HEK293T (cell line): ENCODE measurements at regions not wholly inside any gene's neighbourhood (a gene's known extent, or its start where the extent isn't known, plus 50 kb on each side); places are given as distances from the start of the nearest gene placed in this dataset.

Source experiments
- BHLHE40 ChIP-seq: fragments of 450-650 bp; IDR thresholded peaks from 2 replicates; pipeline ENCODE4 v1.6.1; 2016; ENCODE audit warnings: mild to moderate bottlenecking, moderate library complexity, borderline replicate concordance
- ELF4 ChIP-seq: fragments of 450-650 bp; IDR thresholded peaks from 2 replicates; pipeline ENCODE4 v1.6.1; 2017; ENCODE audit warnings: antibody characterized with exemption
- FOXA1 ChIP-seq: fragments of 450-650 bp; IDR thresholded peaks from 2 replicates; pipeline ENCODE4 v1.6.1; 2016; ENCODE audit warnings: mild to moderate bottlenecking
- FOXK2 ChIP-seq: fragments of 450-650 bp; IDR thresholded peaks from 2 replicates; pipeline ENCODE4 v1.6.1; 2016; ENCODE audit warnings: mild to moderate bottlenecking
- FOXM1 ChIP-seq: fragments of 450-650 bp; IDR thresholded peaks from 2 replicates; pipeline ENCODE4 v1.6.1; 2017; ENCODE audit warnings: mild to moderate bottlenecking, borderline replicate concordance
- HDGF ChIP-seq: fragments of 450-650 bp; IDR thresholded peaks from 2 replicates; pipeline ENCODE4 v1.6.1; 2017; ENCODE audit warnings: antibody characterized with exemption, borderline replicate concordance
- L3MBTL2 ChIP-seq: fragments of 450-650 bp; conservative IDR thresholded peaks from 2 replicates; pipeline ENCODE4 v1.6.1; 2016; ENCODE audit warnings: mild to moderate bottlenecking
- SP1 ChIP-seq: fragments of 450-650 bp; IDR thresholded peaks from 2 replicates; pipeline ENCODE4 v1.6.1; 2017
- TARDBP ChIP-seq: fragments of 450-650 bp; IDR thresholded peaks from 2 replicates; pipeline ENCODE4 v1.6.1; 2016
- ZNF384 ChIP-seq: fragments of 450-650 bp; IDR thresholded peaks from 2 replicates; pipeline ENCODE4 v1.6.1; 2016

- TF ChIP-seq FOXM1 (no peak), SP1 (no peak), TARDBP (no peak), ZNF384 (no peak), FOXA1 (no peak), HDGF (no peak), ELF4 (no peak), FOXK2 (no peak), BHLHE40 (no peak), L3MBTL2 (no peak)
Observed at GRCh38 chr10:111973306-111973705, 210.3 kb downstream of the GPAM start.
